ENCODE measurements at regions not wholly inside any gene's neighbourhood (a gene's known extent, or its start where the extent isn't known, plus 50 kb on each side); places are given as distances from the start of the nearest gene placed in this dataset.

DNA sequence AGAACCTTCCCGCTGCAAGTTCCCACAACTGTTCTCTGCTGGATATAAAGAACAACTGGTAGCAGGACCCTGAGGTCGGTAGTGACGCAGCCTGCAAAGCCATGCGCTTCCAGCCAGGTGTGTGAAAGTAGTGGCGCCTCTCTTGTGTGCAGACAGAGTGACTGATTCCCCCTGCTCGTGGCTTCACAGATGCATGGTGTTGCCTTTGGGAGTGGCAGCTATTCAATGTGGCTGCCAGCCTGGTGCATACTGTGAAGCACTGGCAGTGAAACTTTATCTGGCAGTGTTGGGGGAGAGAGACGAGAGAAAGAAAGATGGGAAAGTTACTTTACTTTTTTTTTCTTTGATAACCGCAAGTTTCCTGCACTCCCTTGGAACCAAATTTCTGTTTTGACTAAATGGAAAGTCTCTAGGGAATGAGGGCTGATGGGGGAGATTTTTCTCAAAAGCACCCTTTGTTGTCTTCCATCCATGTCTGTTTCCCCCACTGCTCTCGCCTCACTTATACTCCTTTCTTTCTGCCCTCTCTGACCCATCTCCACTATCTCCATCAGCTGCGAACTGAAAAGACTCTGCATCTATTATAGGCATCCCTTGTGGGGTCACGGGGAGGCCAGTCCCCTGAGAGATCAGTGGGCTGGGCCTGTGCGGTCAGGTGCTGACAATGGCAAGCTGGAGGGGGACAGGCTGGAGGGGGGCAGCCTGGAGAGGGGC is 90.0 kb upstream of the TNP1 start:
- TF ChIP-seq, protein P1, sequence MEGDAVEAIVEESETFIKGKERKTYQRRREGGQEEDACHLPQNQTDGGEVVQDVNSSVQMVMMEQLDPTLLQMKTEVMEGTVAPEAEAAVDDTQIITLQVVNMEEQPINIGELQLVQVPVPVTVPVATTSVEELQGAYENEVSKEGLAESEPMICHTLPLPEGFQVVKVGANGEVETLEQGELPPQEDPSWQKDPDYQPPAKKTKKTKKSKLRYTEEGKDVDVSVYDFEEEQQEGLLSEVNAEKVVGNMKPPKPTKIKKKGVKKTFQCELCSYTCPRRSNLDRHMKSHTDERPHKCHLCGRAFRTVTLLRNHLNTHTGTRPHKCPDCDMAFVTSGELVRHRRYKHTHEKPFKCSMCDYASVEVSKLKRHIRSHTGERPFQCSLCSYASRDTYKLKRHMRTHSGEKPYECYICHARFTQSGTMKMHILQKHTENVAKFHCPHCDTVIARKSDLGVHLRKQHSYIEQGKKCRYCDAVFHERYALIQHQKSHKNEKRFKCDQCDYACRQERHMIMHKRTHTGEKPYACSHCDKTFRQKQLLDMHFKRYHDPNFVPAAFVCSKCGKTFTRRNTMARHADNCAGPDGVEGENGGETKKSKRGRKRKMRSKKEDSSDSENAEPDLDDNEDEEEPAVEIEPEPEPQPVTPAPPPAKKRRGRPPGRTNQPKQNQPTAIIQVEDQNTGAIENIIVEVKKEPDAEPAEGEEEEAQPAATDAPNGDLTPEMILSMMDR (IDR thresholded peaks at IDR 0.05; ENCODE audit: borderline replicate concordance, extremely low read depth, low read length, poor library complexity, severe bottlenecking), result no peak
- TF ChIP-seq EZH2 (IDR thresholded peaks at IDR 0.05; ENCODE audit: borderline replicate concordance, low read depth, low read length, severe bottlenecking), result no peak
